HG03378 (cell line): ENCODE measurements at regions not wholly inside any gene's neighbourhood (a gene's known extent, or its start where the extent isn't known, plus 50 kb on each side); places are given as distances from the start of the nearest gene placed in this dataset.
"Not testable (repeated sequence)": the region's sequence is repeated elsewhere in the genome, so short reads cannot be mapped to it uniquely, and the experiment has no call there.

Experiments
- ATAC-seq: cut with Tn5 transposase; IDR thresholded peaks from one replicate; pipeline ENCODE4 v1.9.1; 2021; ENCODE audit warnings: mild to moderate bottlenecking, moderate library complexity; ENCODE audit not compliant: unreplicated experiment

GRCh38 chr9:88917375-88917774, 73.9 kb upstream of the S1PR3 start:
- ATAC-seq = no peak

GRCh38 chr9:88918537-88918936, 72.7 kb upstream of the S1PR3 start:
- ATAC-seq = not testable (repeated sequence)

- no peak for ATAC-seq
Measured at GRCh38 chr9:88920645-88921044, 70.6 kb upstream of the S1PR3 start.

DNA sequence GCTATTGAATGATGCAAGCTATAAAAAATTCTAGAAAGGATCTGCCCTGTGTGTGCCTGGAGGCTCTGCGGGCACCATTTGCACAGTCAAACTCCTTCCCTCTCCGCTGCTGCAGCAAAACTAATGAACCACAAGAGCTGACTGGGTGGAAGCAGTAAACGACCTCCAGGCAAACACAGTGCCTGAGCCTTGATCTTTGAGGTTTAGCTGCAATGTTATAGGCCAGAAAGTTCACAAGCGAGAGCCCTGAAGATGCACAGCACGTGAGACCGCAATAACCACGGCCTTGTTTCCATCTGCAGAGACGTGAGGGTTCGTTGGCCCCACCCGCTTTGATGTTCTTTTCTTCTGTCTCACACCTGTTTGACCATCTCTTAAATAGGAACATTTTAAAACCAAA, 69.2 kb upstream of the S1PR3 start:
- no peak for ATAC-seq

DNA sequence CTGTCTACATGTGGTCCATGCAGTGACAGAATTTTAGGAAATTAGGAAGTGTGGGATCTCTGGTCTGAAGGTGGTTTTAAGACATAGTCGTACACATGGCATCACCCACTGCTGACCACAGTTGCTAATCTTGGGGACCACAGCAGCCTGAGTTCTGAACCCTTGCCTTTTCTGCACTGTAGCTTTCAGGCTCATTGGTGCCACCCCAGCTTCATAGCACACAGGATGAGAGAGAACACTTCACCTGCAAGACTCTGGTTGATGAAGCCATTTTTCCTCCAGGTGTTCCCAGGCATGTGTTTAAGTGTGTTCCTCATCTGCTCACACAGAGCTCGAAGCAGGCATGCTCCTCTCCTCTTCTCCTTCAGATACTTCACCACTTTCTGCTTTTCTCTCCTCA, 68.2 kb upstream of the S1PR3 start:
- ATAC-seq = no peak

DNA sequence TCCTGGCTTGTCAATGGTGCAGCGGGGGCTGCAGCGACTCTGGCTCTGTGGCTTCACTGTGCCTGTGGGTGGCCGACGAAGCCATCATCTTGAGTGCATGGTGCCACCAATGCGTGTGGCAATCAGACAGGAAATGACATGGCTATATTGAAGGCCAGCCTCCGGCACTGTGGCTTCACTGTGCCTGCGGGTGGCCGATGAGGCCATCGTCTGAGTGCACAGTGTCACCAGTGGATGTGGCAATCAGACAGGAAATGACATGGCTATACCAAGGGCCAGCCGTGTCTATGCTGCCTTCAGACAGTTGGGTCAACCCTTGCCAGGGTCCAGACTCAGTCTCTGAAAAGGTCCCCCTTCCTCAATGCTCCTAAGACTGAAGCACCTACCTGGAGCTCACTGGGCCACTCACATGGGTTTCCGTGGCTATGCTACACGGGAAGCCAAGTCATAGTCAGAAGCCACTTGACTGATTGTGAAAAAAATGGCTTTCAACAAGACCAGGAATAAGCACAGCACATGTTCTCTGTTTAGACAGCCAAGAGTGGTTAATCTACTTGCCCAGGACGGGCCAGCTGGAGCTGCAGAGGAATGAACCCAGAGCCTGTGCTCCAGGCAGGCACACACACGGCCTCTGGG, 67.5 kb upstream of the S1PR3 start:
- no peak for ATAC-seq

- ATAC-seq = no peak
Measured at GRCh38 chr9:88925481-88925880, 65.8 kb upstream of the S1PR3 start.

- no peak for ATAC-seq
Measured at GRCh38 chr9:88926781-88927505, 64.3 kb upstream of the S1PR3 start.

DNA sequence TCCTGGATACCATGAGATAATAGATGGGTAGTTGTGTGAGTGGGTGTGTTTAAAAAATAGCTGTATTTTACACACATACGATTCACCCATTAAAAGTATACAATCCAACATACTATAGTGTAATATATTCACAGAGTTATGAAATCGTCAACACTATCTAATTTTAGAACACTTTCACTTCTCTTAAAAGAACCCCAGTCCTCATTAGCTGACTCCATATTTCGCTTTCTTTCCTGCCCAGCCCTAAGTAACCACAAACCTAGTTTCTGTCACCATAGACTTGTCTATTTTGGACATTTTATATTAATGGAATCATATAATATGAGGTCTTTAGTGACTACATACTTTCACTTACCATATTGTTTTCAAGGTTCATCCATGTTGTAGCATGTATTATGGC, 63.8 kb upstream of the S1PR3 start:
- ATAC-seq = peak; percentile 74

GRCh38 chr9:88930716-88931115, 60.6 kb upstream of the S1PR3 start:
- no peak for ATAC-seq

DNA sequence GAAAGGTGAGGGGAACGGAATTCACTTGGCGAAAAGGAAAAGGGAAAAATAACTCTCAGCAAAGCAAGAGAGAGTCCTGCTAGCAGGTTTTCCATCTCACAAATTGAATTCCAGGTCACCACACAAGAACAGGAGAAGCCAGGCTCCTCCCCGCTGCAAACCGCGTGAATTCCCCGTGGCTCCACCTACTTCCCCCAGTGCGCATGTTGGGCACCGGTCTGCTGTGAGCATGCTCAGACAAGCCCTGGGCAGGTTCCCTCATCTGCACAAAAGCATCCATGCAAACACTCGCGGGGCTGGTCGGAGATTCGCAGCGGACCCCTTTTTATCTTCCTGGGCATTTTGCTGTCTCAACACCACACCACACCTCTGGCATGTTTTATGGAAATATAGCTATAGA, 58.5 kb upstream of the S1PR3 start:
- no peak for ATAC-seq

DNA sequence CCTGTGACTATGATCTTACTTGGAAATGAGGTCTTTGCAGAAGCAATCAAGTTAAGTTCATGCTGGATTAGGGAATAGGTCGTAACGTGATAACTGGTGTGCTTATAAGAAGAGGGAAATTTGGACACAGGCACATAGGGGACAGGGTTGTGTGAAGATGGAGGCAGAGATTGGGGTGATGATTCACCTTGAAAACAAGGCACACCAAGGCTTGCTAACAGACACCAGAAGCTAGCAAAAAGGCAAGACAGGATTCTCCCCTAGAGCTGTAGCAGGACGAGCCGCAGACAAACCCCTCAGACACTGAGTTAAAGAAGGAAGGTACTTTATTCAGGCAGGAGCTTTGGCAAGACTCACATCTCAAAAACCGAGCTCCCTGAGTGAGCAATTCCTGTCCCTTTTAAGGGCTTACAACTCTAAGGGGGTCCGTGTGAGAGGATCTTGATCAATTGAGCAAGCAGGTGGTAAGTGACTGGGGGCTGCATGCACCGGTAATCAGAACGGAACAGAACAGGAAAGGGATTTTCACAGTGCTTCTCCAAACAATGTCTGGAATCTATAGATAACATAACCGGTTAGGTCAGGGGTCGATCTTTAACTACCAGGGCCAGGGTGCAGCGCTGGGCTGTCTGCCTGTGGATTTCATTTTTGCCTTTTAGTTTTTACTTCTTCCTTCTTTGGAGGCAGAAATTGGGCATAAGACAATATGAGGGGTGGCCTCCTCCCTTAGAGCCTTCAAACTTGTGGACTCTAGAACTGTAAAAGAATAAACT, 57.5 kb upstream of the S1PR3 start:
- ATAC-seq = no peak

DNA sequence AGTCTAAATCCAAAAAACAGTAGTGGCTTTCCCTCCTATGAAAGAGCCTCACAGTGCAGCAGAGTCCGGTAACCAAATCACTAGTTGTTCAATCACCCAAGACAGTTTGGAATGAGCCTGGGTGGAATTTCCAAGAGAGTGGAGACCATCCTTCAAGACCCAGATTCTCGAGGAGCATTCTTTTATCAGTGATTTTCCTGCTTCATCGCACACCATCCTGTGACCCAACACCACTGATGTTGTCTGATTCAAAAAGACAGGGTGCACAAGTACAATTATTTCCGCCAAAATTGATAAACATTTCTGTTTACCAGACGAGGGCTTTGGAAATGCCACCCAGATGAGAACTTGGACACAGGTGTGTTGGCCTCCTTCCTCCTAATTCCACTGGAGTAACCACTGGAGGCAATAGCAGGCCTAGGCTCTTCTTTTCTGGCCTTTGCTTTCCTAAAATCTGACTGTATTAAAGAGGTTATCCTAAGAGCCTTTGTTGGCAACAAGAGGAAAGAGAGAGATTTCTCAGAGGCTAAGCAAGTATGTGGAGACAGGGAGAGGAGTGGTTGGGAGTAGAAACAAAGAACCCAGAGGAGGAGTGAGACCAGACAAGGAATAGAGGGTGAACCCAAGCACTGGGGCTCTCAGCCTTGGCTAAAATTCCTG, 56.3 kb upstream of the S1PR3 start:
- no peak for ATAC-seq

DNA sequence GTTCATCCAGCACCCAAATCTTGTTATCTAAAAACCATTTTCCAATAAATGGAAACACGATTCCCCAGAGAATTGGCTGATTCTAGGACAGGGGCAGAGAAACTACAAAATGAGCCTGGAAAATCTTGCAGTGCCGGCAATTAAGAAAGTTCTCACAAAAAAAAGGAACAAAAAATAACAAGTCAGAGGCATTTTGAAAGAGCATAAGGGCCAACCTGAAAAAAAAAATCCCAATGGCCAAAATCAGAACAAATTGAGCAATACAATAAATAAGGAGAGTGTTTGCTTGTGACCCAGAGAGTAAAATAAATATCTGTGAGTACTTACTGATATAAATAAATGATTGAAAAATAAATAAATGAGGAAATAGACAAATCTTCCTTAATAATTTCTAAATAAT, 55.1 kb upstream of the S1PR3 start:
- ATAC-seq = no peak

GRCh38 chr9:88936668-88937067, 54.6 kb upstream of the S1PR3 start:
- ATAC-seq = no peak

GRCh38 chr9:88937248-88937647, 54.0 kb upstream of the S1PR3 start:
- no peak for ATAC-seq

DNA sequence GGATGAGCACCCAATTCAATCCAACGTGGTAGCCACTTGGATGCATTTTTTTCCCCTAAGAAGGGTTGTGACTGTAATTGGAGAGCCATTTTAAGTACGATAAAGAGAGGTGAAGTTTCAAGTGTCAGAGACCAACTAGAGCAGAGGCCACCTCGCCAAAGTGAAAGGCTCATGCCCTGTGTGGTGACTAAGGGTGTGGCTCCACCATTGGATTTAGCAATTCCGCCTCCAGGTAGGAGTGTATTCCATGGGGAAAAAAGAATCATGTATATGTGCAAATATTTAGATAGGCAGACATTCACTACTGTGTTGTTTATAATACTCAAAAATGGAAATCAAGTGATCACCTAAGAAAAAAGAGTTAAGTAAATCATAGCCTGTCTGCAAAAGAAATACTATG, 53.1 kb upstream of the S1PR3 start:
- no peak for ATAC-seq
